Lower leg skin (tissue), 4 donors: ENCODE measurements at regions not wholly inside any gene's neighbourhood (a gene's known extent, or its start where the extent isn't known, plus 50 kb on each side); places are given as distances from the start of the nearest gene placed in this dataset.

Experiments
- DNase-seq, 2 donors: peaks; one replicate each; pipeline ENCODE4 v3.0.0-alpha.2; 2019; ENCODE audit warnings: low spot score in 2 of 2
- H3K4me3 ChIP-seq: fragments of 200-600 bp; sonication (generic); 2 replicates; pipeline ENCODE4 v1.5.1; 2017; ENCODE audit warnings: mild to moderate bottlenecking, low read depth; ENCODE audit not compliant: poor library complexity, severe bottlenecking
- POLR2A ChIP-seq, 2 donors: fragments of 450-650 bp; IDR thresholded peaks; one replicate each; pipeline ENCODE4 v1.6.1; 2016 to 2017; ENCODE audit warnings: antibody characterized with exemption in 2 of 2, mild to moderate bottlenecking in 1 of 2, moderate library complexity in 1 of 2
- WGBS, 2 donors: methylation state at CpG; one replicate each; pipeline ENCODE4 v1.1.5; 2018; 5-methylcytosine and 5-hydroxymethylcytosine counted together
- intact Hi-C: fragments of 100-400 bp; cut with DNase I; formaldehyde crosslinking; loops from one replicate; pipeline ENCODE4 v1.15.0; 2023; ENCODE audit warnings: low total_unique reads
- TF ChIP-seq, protein P1 (sequence below), 3 donors: fragments of 450-650 bp; IDR thresholded peaks; one replicate each; pipeline ENCODE4 v1.5.1; 2016; ENCODE audit warnings: antibody characterized with exemption in 3 of 3, mild to moderate bottlenecking in 3 of 3, moderate library complexity in 2 of 3

DNA sequence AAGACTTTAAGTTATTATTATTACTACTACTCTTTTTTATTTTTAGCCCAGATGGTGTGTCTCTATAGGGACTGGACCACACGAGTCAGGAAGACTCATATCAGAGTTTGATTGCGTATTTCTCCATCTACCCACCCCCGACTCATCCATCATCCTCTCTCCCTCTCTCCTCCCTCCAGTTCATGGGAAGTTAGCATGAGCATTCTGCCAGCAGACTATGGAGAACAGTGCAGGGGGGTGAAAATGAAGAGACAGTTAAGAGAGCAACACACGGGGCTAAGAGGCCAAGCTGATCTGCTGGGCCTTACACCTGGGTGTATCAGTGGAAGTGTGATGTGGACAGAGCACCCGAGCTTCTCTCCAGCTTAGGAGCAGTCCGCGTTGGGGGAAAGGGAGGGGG, 95.0 kb downstream of the UQCRFS1 start:
- WGBS, 2 donors, result 65 to 68% methylated on average over 7 of the region's 7 CpGs
- intact Hi-C loops, result no loop called here
- TF ChIP-seq POLR2A (IDR thresholded peaks at IDR 0.05), result no peak
- TF ChIP-seq, protein P1, sequence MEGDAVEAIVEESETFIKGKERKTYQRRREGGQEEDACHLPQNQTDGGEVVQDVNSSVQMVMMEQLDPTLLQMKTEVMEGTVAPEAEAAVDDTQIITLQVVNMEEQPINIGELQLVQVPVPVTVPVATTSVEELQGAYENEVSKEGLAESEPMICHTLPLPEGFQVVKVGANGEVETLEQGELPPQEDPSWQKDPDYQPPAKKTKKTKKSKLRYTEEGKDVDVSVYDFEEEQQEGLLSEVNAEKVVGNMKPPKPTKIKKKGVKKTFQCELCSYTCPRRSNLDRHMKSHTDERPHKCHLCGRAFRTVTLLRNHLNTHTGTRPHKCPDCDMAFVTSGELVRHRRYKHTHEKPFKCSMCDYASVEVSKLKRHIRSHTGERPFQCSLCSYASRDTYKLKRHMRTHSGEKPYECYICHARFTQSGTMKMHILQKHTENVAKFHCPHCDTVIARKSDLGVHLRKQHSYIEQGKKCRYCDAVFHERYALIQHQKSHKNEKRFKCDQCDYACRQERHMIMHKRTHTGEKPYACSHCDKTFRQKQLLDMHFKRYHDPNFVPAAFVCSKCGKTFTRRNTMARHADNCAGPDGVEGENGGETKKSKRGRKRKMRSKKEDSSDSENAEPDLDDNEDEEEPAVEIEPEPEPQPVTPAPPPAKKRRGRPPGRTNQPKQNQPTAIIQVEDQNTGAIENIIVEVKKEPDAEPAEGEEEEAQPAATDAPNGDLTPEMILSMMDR (IDR thresholded peaks at IDR 0.05), result no peak
- DNase-seq, result peak in 1 of 2 donors; percentile 13
- no peak overlapping the region for H3K4me3 ChIP-seq

GRCh38 chr19:29115181-29115580, 97.8 kb downstream of the UQCRFS1 start:
- TF ChIP-seq, protein P1 (IDR thresholded peaks at IDR 0.05), result no peak
- TF ChIP-seq POLR2A (IDR thresholded peaks at IDR 0.05), result no peak
- intact Hi-C loops, result no loop called here
- 91 to 100% methylated on average over 1 of the region's 1 CpG for WGBS, 2 donors
- DNase-seq, result peak in 1 of 2 donors; percentile 70
- H3K4me3 ChIP-seq, result no peak overlapping the region

GRCh38 chr19:29113838-29114237, 99.1 kb downstream of the UQCRFS1 start:
- intact Hi-C loops, result no loop called here
- 90 to 92% methylated on average over 7 to 9 of the region's 9 CpGs for WGBS, 2 donors
- DNase-seq, result no peak
- no peak for TF ChIP-seq POLR2A (IDR thresholded peaks at IDR 0.05)
- TF ChIP-seq, protein P1 (IDR thresholded peaks at IDR 0.05), result no peak
- no peak overlapping the region for H3K4me3 ChIP-seq

- DNase-seq, result no peak
Observed at GRCh38 chr19:29111576-29111975, 101.4 kb downstream of the UQCRFS1 start.

DNA sequence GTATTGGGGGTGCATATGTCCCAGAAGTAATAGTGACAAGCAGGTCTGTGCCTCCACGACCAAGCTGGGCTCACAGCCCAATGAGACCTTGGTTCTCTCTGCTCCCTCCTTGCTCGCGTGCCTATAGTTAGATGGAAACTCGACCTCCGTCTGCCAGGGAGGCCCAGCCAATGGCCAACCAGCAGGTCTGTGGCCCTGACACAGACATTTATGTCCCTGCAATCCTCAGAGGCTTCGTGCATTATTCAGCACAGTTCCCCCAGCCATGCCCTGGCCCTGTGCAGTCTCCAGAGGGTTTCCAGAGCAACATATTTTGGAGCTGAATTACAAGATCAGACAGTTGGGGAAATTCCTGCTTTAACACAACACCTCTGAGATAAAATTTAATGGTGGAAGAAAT, 105.1 kb downstream of the UQCRFS1 start:
- TF ChIP-seq, protein P1 (IDR thresholded peaks at IDR 0.05), result no peak
- no peak for TF ChIP-seq POLR2A (IDR thresholded peaks at IDR 0.05)
- intact Hi-C loops, result no loop called here
- 63 to 65% methylated on average over 6 of the region's 6 CpGs for WGBS, 2 donors
- DNase-seq, result no peak
- H3K4me3 ChIP-seq, result no peak overlapping the region

More at GRCh38 chr19:29111576-29111975, 101.4 kb downstream of the UQCRFS1 start:
- TF ChIP-seq, protein P1 (IDR thresholded peaks at IDR 0.05), result no peak
- TF ChIP-seq POLR2A (IDR thresholded peaks at IDR 0.05), result no peak
- WGBS, 2 donors, result 65 to 71% methylated on average over 6 of the region's 6 CpGs
- H3K4me3 ChIP-seq, result no peak overlapping the region
- intact Hi-C loops, result no loop called here

DNA sequence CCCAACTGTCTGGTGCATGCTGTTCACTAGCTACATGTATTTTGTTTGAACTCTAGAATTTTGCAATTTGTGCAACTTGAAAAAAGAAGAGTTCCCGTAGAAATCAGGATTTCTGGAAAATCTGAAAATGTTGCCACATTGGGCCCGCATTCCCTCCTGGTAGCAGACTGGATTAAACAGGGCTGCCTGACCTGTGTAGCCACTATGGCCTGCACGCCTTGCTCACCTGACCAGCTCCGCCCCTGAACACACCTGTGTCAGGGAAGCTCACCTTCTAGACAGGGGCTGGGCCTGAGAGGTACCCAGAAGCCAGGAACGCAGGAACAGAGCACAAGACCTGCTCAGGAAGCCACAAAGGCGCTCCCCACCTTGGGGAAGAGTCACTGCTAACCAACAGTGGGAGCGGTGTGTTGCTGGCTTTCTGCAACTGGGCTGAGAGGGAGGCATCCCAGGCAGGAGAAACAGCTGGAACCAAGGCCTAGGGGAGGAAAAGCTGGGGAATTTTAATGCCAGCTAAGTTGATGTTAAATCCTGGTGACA, 106.5 kb downstream of the UQCRFS1 start:
- 77 to 80% methylated on average over 7 of the region's 7 CpGs for WGBS, 2 donors
- DNase-seq, result no peak
- no peak for TF ChIP-seq POLR2A (IDR thresholded peaks at IDR 0.05)
- TF ChIP-seq, protein P1 (IDR thresholded peaks at IDR 0.05), result no peak
- intact Hi-C loops, result no loop called here
- H3K4me3 ChIP-seq, result no peak overlapping the region
